Mesothelial cell of epicardium (in vitro differentiated cells): ENCODE measurements at regions not wholly inside any gene's neighbourhood (a gene's known extent, or its start where the extent isn't known, plus 50 kb on each side); places are given as distances from the start of the nearest gene placed in this dataset.

Experiments used
- DNase-seq, 2 experiments: peaks; one replicate each; pipeline ENCODE4 v3.0.0; 2021; ENCODE audit warnings: low spot score in 2 of 2; ENCODE audit not compliant: unreplicated experiment in 2 of 2
- H3K27ac Mint-ChIP-seq: 2 replicates; pipeline ENCODE4 v1.8.0; 2021; ENCODE audit warnings: mixed read lengths
- H3K27me3 Mint-ChIP-seq: 2 replicates; pipeline ENCODE4 v1.8.0; 2021; ENCODE audit warnings: low read depth, mixed read lengths
- H3K36me3 Mint-ChIP-seq: 2 replicates; pipeline ENCODE4 v1.8.0; 2021; ENCODE audit warnings: mixed read lengths
- H3K4me1 Mint-ChIP-seq: 2 replicates; pipeline ENCODE4 v1.8.0; 2021; ENCODE audit warnings: mixed read lengths
- H3K4me3 Mint-ChIP-seq: 2 replicates; pipeline ENCODE4 v1.8.0; 2021; ENCODE audit warnings: mild to moderate bottlenecking, moderate library complexity, mixed read lengths
- H3K9me3 Mint-ChIP-seq: 2 replicates; pipeline ENCODE4 v1.8.0; 2021; ENCODE audit warnings: mixed read lengths
- TF ChIP-seq, protein P1 (sequence below): fragments of 200-600 bp; sonication (generic); IDR thresholded peaks from one replicate; pipeline ENCODE4 v1.5.0; 2021; ENCODE audit warnings: antibody characterized with exemption; ENCODE audit not compliant: unreplicated experiment

DNA sequence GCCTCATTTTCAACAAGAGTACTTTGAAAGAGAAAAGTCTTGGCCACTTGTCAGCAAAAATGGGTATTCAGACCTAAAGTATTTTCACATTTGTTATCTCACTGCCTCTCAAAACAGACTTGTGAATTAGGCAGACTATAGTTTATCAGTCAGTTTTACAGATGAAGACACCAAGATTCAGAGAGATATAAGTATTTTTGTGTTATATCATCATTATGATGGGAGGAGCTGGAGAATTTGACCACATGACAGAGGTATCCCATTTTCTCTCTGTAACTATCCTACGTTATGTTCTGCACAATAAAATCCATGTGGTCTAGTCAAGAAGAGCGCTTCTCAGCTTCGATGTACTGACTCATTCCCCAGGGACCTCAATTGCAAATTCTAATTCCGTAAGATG, 213.7 kb downstream of the MYCN start:
- H3K27me3 Mint-ChIP-seq = no peaks in the 10 kb centered on the region
- no peak for DNase-seq
- TF ChIP-seq, protein P1, sequence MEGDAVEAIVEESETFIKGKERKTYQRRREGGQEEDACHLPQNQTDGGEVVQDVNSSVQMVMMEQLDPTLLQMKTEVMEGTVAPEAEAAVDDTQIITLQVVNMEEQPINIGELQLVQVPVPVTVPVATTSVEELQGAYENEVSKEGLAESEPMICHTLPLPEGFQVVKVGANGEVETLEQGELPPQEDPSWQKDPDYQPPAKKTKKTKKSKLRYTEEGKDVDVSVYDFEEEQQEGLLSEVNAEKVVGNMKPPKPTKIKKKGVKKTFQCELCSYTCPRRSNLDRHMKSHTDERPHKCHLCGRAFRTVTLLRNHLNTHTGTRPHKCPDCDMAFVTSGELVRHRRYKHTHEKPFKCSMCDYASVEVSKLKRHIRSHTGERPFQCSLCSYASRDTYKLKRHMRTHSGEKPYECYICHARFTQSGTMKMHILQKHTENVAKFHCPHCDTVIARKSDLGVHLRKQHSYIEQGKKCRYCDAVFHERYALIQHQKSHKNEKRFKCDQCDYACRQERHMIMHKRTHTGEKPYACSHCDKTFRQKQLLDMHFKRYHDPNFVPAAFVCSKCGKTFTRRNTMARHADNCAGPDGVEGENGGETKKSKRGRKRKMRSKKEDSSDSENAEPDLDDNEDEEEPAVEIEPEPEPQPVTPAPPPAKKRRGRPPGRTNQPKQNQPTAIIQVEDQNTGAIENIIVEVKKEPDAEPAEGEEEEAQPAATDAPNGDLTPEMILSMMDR = no peak
- no peak overlapping the region for H3K4me3 Mint-ChIP-seq
- no peak overlapping the region for H3K27ac Mint-ChIP-seq
- no peaks in the 10 kb centered on the region for H3K9me3 Mint-ChIP-seq
- H3K4me1 Mint-ChIP-seq = peaks cover 8% of the 10 kb centered on the region
- H3K36me3 Mint-ChIP-seq = no peaks in the 10 kb centered on the region

DNA sequence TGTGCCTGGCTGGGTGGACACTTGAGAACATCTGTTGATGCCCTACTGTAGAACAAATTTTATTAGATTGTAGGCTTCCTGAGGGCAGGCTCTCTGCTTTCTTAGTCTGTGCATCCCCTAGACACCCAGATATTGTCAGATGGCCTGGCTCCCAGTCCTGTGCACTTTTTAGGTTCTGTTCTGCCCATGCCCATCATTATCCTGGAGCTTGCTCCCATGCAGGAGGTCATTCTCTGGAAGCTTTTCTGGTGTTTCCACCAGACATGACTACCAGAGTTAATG, 213.3 kb downstream of the MYCN start:
- no peaks in the 10 kb centered on the region for H3K36me3 Mint-ChIP-seq
- no peaks in the 10 kb centered on the region for H3K27me3 Mint-ChIP-seq
- H3K27ac Mint-ChIP-seq = no peak overlapping the region
- H3K4me1 Mint-ChIP-seq = peaks cover 8% of the 10 kb centered on the region
- H3K9me3 Mint-ChIP-seq = no peaks in the 10 kb centered on the region
- no peak for DNase-seq
- H3K4me3 Mint-ChIP-seq = no peak overlapping the region
- TF ChIP-seq, protein P1 = no peak

DNA sequence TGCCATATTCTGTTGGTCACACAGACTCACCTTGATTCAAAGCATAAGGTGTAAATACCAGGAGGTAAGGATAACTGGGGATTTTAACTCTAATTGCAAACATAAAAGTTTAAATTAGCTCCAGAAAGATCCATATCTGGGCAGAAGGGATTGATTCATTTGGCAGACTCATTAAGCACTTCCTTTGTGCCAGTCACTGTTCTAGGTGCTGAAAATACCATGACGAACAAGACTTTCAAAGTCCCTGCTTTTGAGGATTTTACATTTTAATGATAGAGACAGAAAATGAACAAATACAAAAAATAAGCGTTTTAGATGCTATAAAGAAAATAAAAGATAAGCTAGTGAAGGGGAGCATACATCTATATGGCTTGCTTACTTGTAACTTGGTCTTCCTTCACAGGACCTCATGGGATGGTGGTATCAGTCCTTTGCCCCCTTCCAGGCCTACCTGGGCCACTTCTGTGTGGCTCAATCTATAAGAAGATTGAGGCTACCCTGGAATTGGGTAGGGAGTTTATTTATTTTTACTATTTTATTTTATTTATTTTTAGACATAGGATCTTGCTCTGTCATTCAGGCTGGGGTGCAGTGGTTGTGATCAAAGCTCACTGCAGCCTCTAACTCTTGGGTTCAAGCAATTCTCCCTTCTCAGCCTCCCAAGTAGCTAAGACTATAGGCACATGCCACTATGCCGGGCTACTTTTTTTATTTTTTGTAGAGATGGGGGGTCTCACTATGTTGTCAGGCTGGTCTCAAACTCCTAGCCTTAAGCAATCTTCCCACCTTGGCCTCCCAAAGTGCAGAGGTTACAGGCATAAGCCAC, 212.8 kb downstream of the MYCN start:
- Mint-ChIP-seq H3K27me3 (no peaks in the 10 kb centered on the region), H3K36me3 (no peaks in the 10 kb centered on the region), H3K4me3 (no peak overlapping the region), H3K27ac (no peak overlapping the region), H3K4me1 (peaks cover 8% of the 10 kb centered on the region), H3K9me3 (no peaks in the 10 kb centered on the region)
- TF ChIP-seq, protein P1 = no peak
- no peak for DNase-seq

DNA sequence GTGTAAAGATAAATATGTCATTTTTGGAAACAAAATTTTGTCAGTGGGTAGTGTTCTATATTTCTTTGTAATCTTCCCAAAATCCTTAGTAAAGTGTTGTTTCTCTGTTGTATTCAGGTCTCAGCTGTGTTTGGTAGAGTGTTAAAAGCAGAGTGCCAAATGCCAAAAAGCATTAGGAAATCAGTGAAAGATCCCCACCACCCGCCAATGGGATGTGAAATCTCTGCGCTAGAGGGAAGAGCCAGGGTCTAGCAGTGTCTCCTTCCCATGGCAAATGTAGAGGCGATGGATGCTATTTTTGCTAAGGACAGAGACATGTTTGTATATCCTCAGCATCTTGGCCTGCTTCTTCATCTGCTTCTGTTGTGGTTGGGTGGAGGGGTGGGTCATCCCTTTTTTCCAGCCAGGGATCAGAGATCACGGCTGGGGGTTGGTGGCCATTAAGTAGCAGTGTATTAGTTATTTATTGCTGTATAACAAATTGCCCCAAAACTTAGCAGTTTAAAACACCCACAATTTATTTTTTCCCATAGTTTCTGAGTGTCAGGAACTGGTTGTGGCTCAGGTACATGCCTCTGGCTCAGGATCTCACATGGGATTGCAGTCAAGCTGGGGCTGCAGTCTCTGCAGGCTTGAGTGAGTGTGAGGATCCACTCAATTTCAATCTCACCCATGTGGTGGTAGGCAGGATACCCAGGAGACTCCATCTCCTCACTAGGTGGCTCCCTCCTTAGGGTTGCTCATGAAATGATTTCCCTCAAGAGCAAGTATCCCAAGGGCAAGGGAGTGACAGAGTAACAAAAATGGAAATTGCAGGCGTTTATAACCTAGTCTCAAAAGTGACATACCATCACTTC, 211.9 kb downstream of the MYCN start:
- TF ChIP-seq, protein P1 = no peak
- Mint-ChIP-seq H3K27me3 (no peaks in the 10 kb centered on the region), H3K4me1 (peaks cover 8% of the 10 kb centered on the region), H3K9me3 (no peaks in the 10 kb centered on the region), H3K36me3 (no peaks in the 10 kb centered on the region), H3K4me3 (no peak overlapping the region), H3K27ac (no peak overlapping the region)
- DNase-seq = no peak

DNA sequence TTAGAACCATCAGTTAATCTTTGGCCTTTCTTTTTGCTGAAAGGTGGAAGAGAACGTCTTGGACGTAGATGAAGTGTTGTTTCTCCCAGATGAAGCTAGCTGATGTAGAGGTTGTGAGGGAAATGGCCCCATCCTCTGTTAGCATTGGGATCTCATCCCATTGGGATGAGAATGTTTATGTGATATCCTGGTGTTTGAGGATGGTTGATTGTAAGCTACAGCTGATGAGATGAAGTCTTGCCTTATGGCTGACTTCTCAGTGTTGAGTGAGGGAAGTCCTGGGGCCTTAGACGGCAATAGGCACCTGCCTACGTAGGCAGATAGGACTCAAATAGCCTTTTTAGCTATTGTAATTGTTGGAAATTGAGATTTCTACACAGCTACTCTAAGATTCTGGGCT, 211.3 kb downstream of the MYCN start:
- Mint-ChIP-seq H3K36me3 (no peaks in the 10 kb centered on the region), H3K27me3 (no peaks in the 10 kb centered on the region), H3K4me1 (peaks cover 8% of the 10 kb centered on the region), H3K9me3 (no peaks in the 10 kb centered on the region), H3K4me3 (no peak overlapping the region), H3K27ac (no peak overlapping the region)
- no peak for DNase-seq
- TF ChIP-seq, protein P1 = no peak
